ENCODE measurements at regions not wholly inside any gene's neighbourhood (a gene's known extent, or its start where the extent isn't known, plus 50 kb on each side); places are given as distances from the start of the nearest gene placed in this dataset.

GRCh38 chr1:165055581-165055980 lies 300.9 kb downstream of the LMX1A start:
- H3K27me3 ChIP-seq (ENCODE audit: control insufficient read depth, insufficient read depth, low read length) = no peaks in the 10 kb centered on the region
- H3K36me3 ChIP-seq (ENCODE audit: control insufficient read depth in 2 of 3, insufficient read depth in 3 of 3, low read length in 3 of 3) = no peaks in the 10 kb centered on the region
- TF ChIP-seq, protein P1, sequence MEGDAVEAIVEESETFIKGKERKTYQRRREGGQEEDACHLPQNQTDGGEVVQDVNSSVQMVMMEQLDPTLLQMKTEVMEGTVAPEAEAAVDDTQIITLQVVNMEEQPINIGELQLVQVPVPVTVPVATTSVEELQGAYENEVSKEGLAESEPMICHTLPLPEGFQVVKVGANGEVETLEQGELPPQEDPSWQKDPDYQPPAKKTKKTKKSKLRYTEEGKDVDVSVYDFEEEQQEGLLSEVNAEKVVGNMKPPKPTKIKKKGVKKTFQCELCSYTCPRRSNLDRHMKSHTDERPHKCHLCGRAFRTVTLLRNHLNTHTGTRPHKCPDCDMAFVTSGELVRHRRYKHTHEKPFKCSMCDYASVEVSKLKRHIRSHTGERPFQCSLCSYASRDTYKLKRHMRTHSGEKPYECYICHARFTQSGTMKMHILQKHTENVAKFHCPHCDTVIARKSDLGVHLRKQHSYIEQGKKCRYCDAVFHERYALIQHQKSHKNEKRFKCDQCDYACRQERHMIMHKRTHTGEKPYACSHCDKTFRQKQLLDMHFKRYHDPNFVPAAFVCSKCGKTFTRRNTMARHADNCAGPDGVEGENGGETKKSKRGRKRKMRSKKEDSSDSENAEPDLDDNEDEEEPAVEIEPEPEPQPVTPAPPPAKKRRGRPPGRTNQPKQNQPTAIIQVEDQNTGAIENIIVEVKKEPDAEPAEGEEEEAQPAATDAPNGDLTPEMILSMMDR (IDR thresholded peaks at IDR 0.05; ENCODE audit: borderline replicate concordance, extremely low read depth, insufficient read depth) = no peak
- H3K9me3 ChIP-seq (ENCODE audit: control insufficient read depth in 2 of 3, insufficient read depth in 1 of 3, low read length in 3 of 3) = no peaks in the 10 kb centered on the region
- H3K4me3 ChIP-seq (ENCODE audit: low read length in 3 of 3) = no peak overlapping the region
- DNase-seq (no peak), FAIRE-seq (no peak)
- intact Hi-C loops (cut with DNase I) = no loop called here
- no peaks in the 10 kb centered on the region for H3K4me1 ChIP-seq (ENCODE audit: control insufficient read depth in 2 of 3, insufficient read depth in 2 of 3, low read depth in 1 of 3, low read length in 3 of 3)
- H3K9ac ChIP-seq (ENCODE audit: low read length in 3 of 3) = no peak overlapping the region
- no peak overlapping the region for H3K27ac ChIP-seq (ENCODE audit: low read depth in 2 of 2, low read length in 2 of 2)

DNA sequence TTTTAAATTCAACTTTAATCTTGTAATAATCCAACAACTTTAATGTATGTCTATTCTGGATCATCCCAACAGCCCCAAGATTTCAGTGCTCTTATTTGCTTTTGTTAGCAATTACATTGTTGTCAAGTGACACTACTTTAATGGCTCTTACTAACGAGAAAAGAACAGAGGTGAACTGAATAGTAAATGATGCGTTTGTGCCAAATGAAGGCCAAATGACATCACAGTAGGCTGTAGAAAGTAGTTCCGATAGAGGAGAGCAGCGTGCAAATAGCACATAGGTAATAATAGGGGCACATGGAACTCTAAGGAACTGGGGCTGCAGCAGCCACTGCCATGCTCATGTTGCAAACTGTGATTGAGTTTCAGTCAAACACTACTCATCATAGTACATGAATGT lies 301.9 kb downstream of the LMX1A start:
- Histone ChIP-seq H3K36me3 (ENCODE audit: control insufficient read depth in 2 of 3, insufficient read depth in 3 of 3, low read length in 3 of 3) (no peaks in the 10 kb centered on the region), H3K9ac (ENCODE audit: low read length in 3 of 3) (no peak overlapping the region), H3K27me3 (ENCODE audit: control insufficient read depth, insufficient read depth, low read length) (no peaks in the 10 kb centered on the region), H3K9me3 (ENCODE audit: control insufficient read depth in 2 of 3, insufficient read depth in 1 of 3, low read length in 3 of 3) (no peaks in the 10 kb centered on the region), H3K4me1 (ENCODE audit: control insufficient read depth in 2 of 3, insufficient read depth in 2 of 3, low read depth in 1 of 3, low read length in 3 of 3) (no peaks in the 10 kb centered on the region), H3K4me3 (ENCODE audit: low read length in 3 of 3) (no peak overlapping the region), H3K27ac (ENCODE audit: low read depth in 2 of 2, low read length in 2 of 2) (no peak overlapping the region)
- no peak for FAIRE-seq
- TF ChIP-seq, protein P1 (IDR thresholded peaks at IDR 0.05; ENCODE audit: borderline replicate concordance, extremely low read depth, insufficient read depth) = no peak
- intact Hi-C loops (cut with DNase I) = no loop called here
- DNase-seq = no peak

DNA sequence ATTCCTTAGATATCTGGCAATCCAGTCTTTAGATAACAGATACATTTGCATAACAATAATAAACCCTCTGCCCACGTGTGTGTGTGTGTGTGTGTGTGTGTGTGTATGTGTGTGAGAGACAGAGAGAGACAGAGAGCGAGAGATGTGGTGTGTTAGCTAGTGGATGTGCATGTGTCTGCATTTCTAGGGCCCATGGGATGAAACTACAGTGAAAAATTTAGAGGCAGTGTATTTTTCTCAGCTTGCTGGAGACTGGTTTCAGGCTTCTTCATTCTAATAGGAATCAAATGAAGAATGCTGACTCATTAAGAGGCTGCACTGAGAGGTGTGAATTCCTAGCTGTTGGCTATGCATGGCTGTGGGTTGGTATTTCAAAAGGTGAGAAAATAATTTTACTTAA lies 303.2 kb downstream of the LMX1A start:
- no peak overlapping the region for H3K9ac ChIP-seq (ENCODE audit: low read length in 3 of 3)
- intact Hi-C loops (cut with DNase I) = no loop called here
- no peak overlapping the region for H3K27ac ChIP-seq (ENCODE audit: low read depth in 2 of 2, low read length in 2 of 2)
- no peak overlapping the region for H3K4me3 ChIP-seq (ENCODE audit: low read length in 3 of 3)
- DNase-seq (no peak), FAIRE-seq (no peak)
- no peaks in the 10 kb centered on the region for H3K27me3 ChIP-seq (ENCODE audit: control insufficient read depth, insufficient read depth, low read length)
- H3K9me3 ChIP-seq (ENCODE audit: control insufficient read depth in 2 of 3, insufficient read depth in 1 of 3, low read length in 3 of 3) = no peaks in the 10 kb centered on the region
- H3K4me1 ChIP-seq (ENCODE audit: control insufficient read depth in 2 of 3, insufficient read depth in 2 of 3, low read depth in 1 of 3, low read length in 3 of 3) = no peaks in the 10 kb centered on the region
- H3K36me3 ChIP-seq (ENCODE audit: control insufficient read depth in 2 of 3, insufficient read depth in 3 of 3, low read length in 3 of 3) = no peaks in the 10 kb centered on the region
- TF ChIP-seq, protein P1 (IDR thresholded peaks at IDR 0.05; ENCODE audit: borderline replicate concordance, extremely low read depth, insufficient read depth) = no peak

DNA sequence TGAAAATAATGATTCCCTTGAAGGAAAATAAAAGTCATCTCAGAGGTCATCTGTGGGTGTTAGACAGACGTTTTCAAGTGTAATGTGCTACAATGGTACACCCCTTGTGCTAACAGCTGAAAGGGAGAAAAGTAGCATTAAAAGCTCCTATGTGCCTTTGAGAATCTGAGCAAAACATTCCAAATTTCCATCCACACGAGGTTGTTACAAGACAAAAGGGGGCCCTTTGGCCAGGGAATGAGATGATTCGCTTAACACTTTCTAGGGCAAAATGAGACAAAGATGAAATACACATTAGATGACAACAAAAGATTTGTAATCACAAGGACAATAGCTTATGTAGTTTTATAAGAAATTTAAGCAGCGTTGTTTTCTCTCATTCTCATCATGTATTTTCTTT lies 303.6 kb downstream of the LMX1A start:
- Histone ChIP-seq H3K27ac (ENCODE audit: low read depth in 2 of 2, low read length in 2 of 2) (no peak overlapping the region), H3K9ac (ENCODE audit: low read length in 3 of 3) (no peak overlapping the region), H3K27me3 (ENCODE audit: control insufficient read depth, insufficient read depth, low read length) (no peaks in the 10 kb centered on the region), H3K4me3 (ENCODE audit: low read length in 3 of 3) (no peak overlapping the region), H3K36me3 (ENCODE audit: control insufficient read depth in 2 of 3, insufficient read depth in 3 of 3, low read length in 3 of 3) (no peaks in the 10 kb centered on the region), H3K4me1 (ENCODE audit: control insufficient read depth in 2 of 3, insufficient read depth in 2 of 3, low read depth in 1 of 3, low read length in 3 of 3) (no peaks in the 10 kb centered on the region), H3K9me3 (ENCODE audit: control insufficient read depth in 2 of 3, insufficient read depth in 1 of 3, low read length in 3 of 3) (no peaks in the 10 kb centered on the region)
- intact Hi-C loops (cut with DNase I) = no loop called here
- DNase-seq (no peak), FAIRE-seq (no peak)
- TF ChIP-seq, protein P1 (IDR thresholded peaks at IDR 0.05; ENCODE audit: borderline replicate concordance, extremely low read depth, insufficient read depth) = no peak
